H9 (cell line): ENCODE measurements at regions not wholly inside any gene's neighbourhood (a gene's known extent, or its start where the extent isn't known, plus 50 kb on each side); places are given as distances from the start of the nearest gene placed in this dataset.

ENCODE experiments used
- DNase-seq: peaks from one replicate; pipeline ENCODE4 v3.0.0-alpha.2; 2017
- H2AFZ ChIP-seq: one replicate; pipeline ENCODE4 v1.6.1; 2013; ENCODE audit warnings: mild to moderate bottlenecking, low read length, control low read depth, moderate library complexity
- H2AK5ac ChIP-seq: 2 replicates; pipeline ENCODE4 v1.6.1; 2013; ENCODE audit warnings: low read length, control low read depth, mixed read lengths; ENCODE audit not compliant: insufficient read length
- H2BK120ac ChIP-seq: one replicate; pipeline ENCODE4 v1.6.1; 2013; ENCODE audit warnings: low read depth, mild to moderate bottlenecking, low read length, control low read depth, inconsistent platforms; ENCODE audit not compliant: poor library complexity, severe bottlenecking
- H2BK12ac ChIP-seq: 2 replicates; pipeline ENCODE4 v1.6.1; 2013; ENCODE audit warnings: low read length, control low read depth, mixed read lengths, low read depth; ENCODE audit not compliant: insufficient read length
- H2BK15ac ChIP-seq: 2 replicates; pipeline ENCODE4 v1.6.1; 2013; ENCODE audit warnings: low read depth, low read length, control low read depth
- H2BK20ac ChIP-seq: one replicate; pipeline ENCODE4 v1.6.1; 2013; ENCODE audit warnings: low read depth, mild to moderate bottlenecking, low read length, control low read depth, inconsistent platforms; ENCODE audit not compliant: poor library complexity, severe bottlenecking
- H2BK5ac ChIP-seq: 2 replicates; pipeline ENCODE4 v1.6.1; 2013; ENCODE audit warnings: low read length, control low read depth, mixed read lengths; ENCODE audit not compliant: insufficient read length
- H3K14ac ChIP-seq: 2 replicates; pipeline ENCODE4 v1.6.1; 2013; ENCODE audit warnings: low read length, control low read depth; ENCODE audit not compliant: insufficient read depth
- H3K18ac ChIP-seq: 2 replicates; pipeline ENCODE4 v1.6.1; 2013; ENCODE audit warnings: low read depth, mild to moderate bottlenecking, mixed read lengths, low read length, control low read depth; ENCODE audit not compliant: insufficient read length
- H3K23ac ChIP-seq: 2 replicates; pipeline ENCODE4 v1.6.1; 2013; ENCODE audit warnings: low read length, control low read depth, mixed read lengths, low read depth; ENCODE audit not compliant: insufficient read length
- H3K23me2 ChIP-seq: 2 replicates; pipeline ENCODE4 v1.6.1; 2013; ENCODE audit warnings: low read depth, mild to moderate bottlenecking, mixed read lengths, low read length, control low read depth; ENCODE audit not compliant: insufficient read length, poor library complexity, severe bottlenecking
- H3K27ac ChIP-seq: 2 replicates; pipeline ENCODE4 v1.5.1; 2013; ENCODE audit warnings: low read length, control low read depth, mixed read lengths, low read depth; ENCODE audit not compliant: insufficient read length
- H3K27me3 ChIP-seq: 2 replicates; pipeline ENCODE4 v1.6.1; 2013; ENCODE audit warnings: low read length, control low read depth, inconsistent platforms; ENCODE audit not compliant: insufficient read depth
- H3K4ac ChIP-seq: 2 replicates; pipeline ENCODE4 v1.6.1; 2013; ENCODE audit warnings: low read depth, mild to moderate bottlenecking, control low read depth, inconsistent platforms, low read length, moderate library complexity
- H3K4me1 ChIP-seq: 2 replicates; pipeline ENCODE4 v1.6.1; 2013; ENCODE audit warnings: low read length, control low read depth, inconsistent platforms; ENCODE audit not compliant: insufficient read depth
- H3K4me2 ChIP-seq: 2 replicates; pipeline ENCODE4 v1.6.1; 2013; ENCODE audit warnings: low read length, control low read depth, mixed read lengths; ENCODE audit not compliant: insufficient read length, insufficient read depth
- H3K56ac ChIP-seq: 2 replicates; pipeline ENCODE4 v1.6.1; 2013; ENCODE audit warnings: low read depth, mild to moderate bottlenecking, mixed read lengths, low read length, control low read depth; ENCODE audit not compliant: insufficient read length
- H3K79me1 ChIP-seq: 2 replicates; pipeline ENCODE4 v1.6.1; 2013; ENCODE audit warnings: low read depth, mild to moderate bottlenecking, moderate library complexity, low read length, control low read depth, inconsistent platforms; ENCODE audit not compliant: insufficient read depth, poor library complexity, severe bottlenecking
- H3K79me2 ChIP-seq: 2 replicates; pipeline ENCODE4 v1.6.1; 2013; ENCODE audit warnings: low read length, control low read depth, inconsistent platforms; ENCODE audit not compliant: insufficient read depth
- H3K9ac ChIP-seq: 2 replicates; pipeline ENCODE4 v1.6.1; 2013; ENCODE audit warnings: low read length, control low read depth, mixed read lengths; ENCODE audit not compliant: insufficient read length; ENCODE audit errors: extremely low read depth
- H3K9me3 ChIP-seq: one replicate; pipeline ENCODE4 v1.6.1; 2013; ENCODE audit warnings: low read depth, low read length, inconsistent platforms; ENCODE audit not compliant: control insufficient read depth
- H3T11ph ChIP-seq: one replicate; pipeline ENCODE4 v1.6.1; 2013; ENCODE audit warnings: mild to moderate bottlenecking, low read length, control low read depth, inconsistent platforms
- H4K20me1 ChIP-seq: one replicate; pipeline ENCODE4 v1.6.1; 2013; ENCODE audit not compliant: control insufficient read depth, insufficient read length, insufficient read depth
- H4K5ac ChIP-seq: 2 replicates; pipeline ENCODE4 v1.6.1; 2013; ENCODE audit warnings: low read depth, mild to moderate bottlenecking, mixed read lengths, low read length, control low read depth; ENCODE audit not compliant: insufficient read length
- H4K8ac ChIP-seq: replicated peaks from 2 replicates; pipeline ENCODE4 v1.6.1; 2013; ENCODE audit warnings: low read length, control low read depth, mixed read lengths, low read depth; ENCODE audit not compliant: insufficient read length
- H4K91ac ChIP-seq: 2 replicates; pipeline ENCODE4 v1.6.1; 2013; ENCODE audit warnings: low read depth, mild to moderate bottlenecking, moderate library complexity, mixed read lengths, low read length, control low read depth; ENCODE audit not compliant: insufficient read length
- H3K27ac Mint-ChIP-seq, 3 experiments: 2 replicates in 2 of 3; 3 replicates in 1 of 3; pipeline ENCODE4 v1.8.0; 2020 to 2021; ENCODE audit warnings: mixed read lengths in 3 of 3, mild to moderate bottlenecking in 1 of 3, moderate library complexity in 1 of 3
- H3K27me3 Mint-ChIP-seq: 2 replicates; pipeline ENCODE4 v1.8.0; 2021; ENCODE audit warnings: low read depth, mild to moderate bottlenecking, moderate library complexity, mixed read lengths
- H3K36me3 Mint-ChIP-seq, 3 experiments: 2 replicates in 2 of 3; 3 replicates in 1 of 3; pipeline ENCODE4 v1.8.0; 2020 to 2021; ENCODE audit warnings: low read depth in 3 of 3, mixed read lengths in 3 of 3; ENCODE audit not compliant: insufficient read depth in 1 of 3
- H3K4me1 Mint-ChIP-seq, 2 experiments: 2 replicates each; pipeline ENCODE4 v1.8.0; 2020; ENCODE audit warnings: mixed read lengths in 2 of 2
- H3K4me3 Mint-ChIP-seq, 2 experiments: 2 replicates in 1 of 2; 3 replicates in 1 of 2; pipeline ENCODE4 v1.8.0; 2020 to 2021; ENCODE audit warnings: mild to moderate bottlenecking in 2 of 2, mixed read lengths in 2 of 2, moderate library complexity in 1 of 2
- H3K9me3 Mint-ChIP-seq, 2 experiments: 2 replicates in 1 of 2; 3 replicates in 1 of 2; pipeline ENCODE4 v1.8.0; 2020; ENCODE audit warnings: mild to moderate bottlenecking in 2 of 2, mixed read lengths in 2 of 2, moderate library complexity in 1 of 2
- CTCF ChIP-seq: fragments of 200-600 bp; sonication (generic); conservative IDR thresholded peaks from 3 replicates; pipeline ENCODE4 v1.8.0; 2021; ENCODE audit warnings: antibody characterized with exemption, mild to moderate bottlenecking
- WGBS: extraction: QIAGEN DNeasy Blood & Tissue Kit; methylation state at CpG from one replicate; pipeline ENCODE4 v1.1.7; 2013; ENCODE audit warnings: missing lambda C conversion rate, low lambda C conversion rate, mixed read lengths; ENCODE audit not compliant: insufficient read length; ENCODE audit errors: extremely low coverage; 5-methylcytosine and 5-hydroxymethylcytosine counted together

GRCh38 chr15:58302832-58303231 lies 129.0 kb upstream of the LIPC start:
- Histone ChIP-seq H3K23me2 (no peaks in the 10 kb centered on the region), H4K5ac (no peak overlapping the region), H3K9ac (no peak overlapping the region), H4K91ac (no peak overlapping the region), H4K20me1 (no peaks in the 10 kb centered on the region), H2AK5ac (no peak overlapping the region), H2BK12ac (no peak overlapping the region), H3K18ac (no peak overlapping the region), H2BK120ac (no peak overlapping the region), H2AFZ (no peak overlapping the region), H3K27me3 (no peaks in the 10 kb centered on the region), H3K9me3 (no peaks in the 10 kb centered on the region), H3K4me2 (no peak overlapping the region), H3T11ph (no peak overlapping the region), H3K4me1 (0 out of 2 replicates have a peak, but pooled peaks cover 6% of the 10 kb centered on the region), H3K14ac (no peak overlapping the region), H3K4ac (no peak overlapping the region), H2BK15ac (no peak overlapping the region), H3K23ac (no peak overlapping the region), H3K27ac (no peak overlapping the region), H4K8ac (no peak overlapping the region), H3K79me2 (no peaks in the 10 kb centered on the region), H2BK20ac (no peak overlapping the region), H2BK5ac (no peak overlapping the region), H3K56ac (no peak overlapping the region), H3K79me1 (no peaks in the 10 kb centered on the region)
- Mint-ChIP-seq H3K27me3 (no peaks in the 10 kb centered on the region; the same call in 1 of the 2 replicates), H3K4me3 (no peak overlapping the region), H3K9me3 (peaks cover 0 to 7% of the 10 kb centered on the region in 2 experiments; a peak in 4 of 5 replicates), H3K36me3 (no peaks in the 10 kb centered on the region; a peak in 3 of 7 replicates), H3K4me1 (peaks cover 23% of the 10 kb centered on the region in 2 experiments), H3K27ac (no peak overlapping the region)
- TF ChIP-seq CTCF, result no peak
- no peak for DNase-seq
- WGBS, result no CpG with 5 or more reads among the region's 1 CpG
